HepG2 (cell line): ENCODE measurements at regions not wholly inside any gene's neighbourhood (a gene's known extent, or its start where the extent isn't known, plus 50 kb on each side); places are given as distances from the start of the nearest gene placed in this dataset.
"Not testable (repeated sequence)": the region's sequence is repeated elsewhere in the genome, so short reads cannot be mapped to it uniquely, and the experiment has no call there.

ENCODE experiments used
- ATAC-seq: fragments of 200-7000 bp; cut with Tn5 transposase; 3 replicates; pipeline ENCODE4 v1.9.1; 2020; ENCODE audit warnings: mild to moderate bottlenecking, moderate library complexity
- BruUV-seq: library from RNA; stranded (reverse); fragments of 400-500 nt; replicated peaks from 2 replicates; lab custom pipeline; 2021; lab: Mats Ljungman, UMichigan
- CTCF ChIA-PET: fragments of 300-600 bp; formaldehyde crosslinking; extraction: SDS; loops from one replicate; lab custom pipeline; 2021; ENCODE audit warnings: low total read pairs, inconsistent platforms, low intra/inter-chr PET ratio; lab: Yijun Ruan, JAX
- POLR2A ChIA-PET: fragments of 350-600 bp; sonication (Branson Sonifier 250); formaldehyde crosslinking; loops from one replicate; lab custom pipeline; 2020; ENCODE audit warnings: antibody characterized with exemption, inconsistent platforms; lab: Yijun Ruan, JAX
- DNase-seq: peaks from one replicate; pipeline ENCODE4 v3.0.0-alpha.2; 2015; ENCODE audit warnings: low spot score
- FAIRE-seq: peaks from 3 replicates; lab custom pipeline; 2011; peaks lifted over from hg19 to GRCh38; lab: Jason Lieb, UNC
- H2AFZ ChIP-seq: one replicate; pipeline ENCODE4 v1.6.1; 2011; ENCODE audit warnings: low read length, inconsistent platforms
- H3K27ac ChIP-seq: fragments of 300-600 bp; 3 replicates; pipeline ENCODE4 v1.8.0; 2011; ENCODE audit warnings: mixed run types, mild to moderate bottlenecking, mixed read lengths, low read length, inconsistent platforms; ENCODE audit not compliant: insufficient read depth; ENCODE audit errors: extremely low read length
- H3K27me3 ChIP-seq, 2 experiments: fragments of 200-600 bp in 1 of 2; 2 replicates in 1 of 2; 3 replicates in 1 of 2; pipeline versions ENCODE4 v1.6.0 to v1.8.0; 2011; ENCODE audit warnings: low read length in 2 of 2, mild to moderate bottlenecking in 2 of 2, moderate library complexity in 2 of 2, inconsistent platforms in 1 of 2; ENCODE audit not compliant: insufficient read depth in 2 of 2, control insufficient read depth in 1 of 2
- H3K36me3 ChIP-seq, 2 experiments: fragments of 200-600 bp in 1 of 2; replicated peaks in 1 of 2; 2 replicates in 1 of 2; 3 replicates in 1 of 2; pipeline versions ENCODE4 v1.5.1 to v1.8.0; 2011; ENCODE audit warnings: low read length in 2 of 2, inconsistent platforms in 1 of 2; ENCODE audit not compliant: insufficient read depth in 2 of 2, control insufficient read depth in 1 of 2
- H3K4me1 ChIP-seq: 2 replicates; pipeline ENCODE4 v1.5.1; 2012; ENCODE audit warnings: low read length, inconsistent platforms; ENCODE audit not compliant: insufficient read depth
- H3K4me2 ChIP-seq: 2 replicates; pipeline ENCODE4 v1.6.0; 2011; ENCODE audit warnings: low read depth, low read length, inconsistent platforms
- H3K4me3 ChIP-seq, 3 experiments: fragments of 200-600 bp in 1 of 3; sonication (generic), shearing (Covaris generic) in 1 of 3; replicated peaks in 1 of 3; 2 replicates each; pipeline ENCODE4 v1.5.1; 2011 to 2016; ENCODE audit warnings: low read length in 3 of 3, inconsistent platforms in 2 of 3, low read depth in 2 of 3, mild to moderate bottlenecking in 2 of 3, control low read depth in 1 of 3, mixed read lengths in 1 of 3; ENCODE audit not compliant: insufficient read depth in 1 of 3
- H3K79me2 ChIP-seq: one replicate; pipeline ENCODE4 v1.6.1; 2011; ENCODE audit warnings: low read length, inconsistent platforms; ENCODE audit not compliant: insufficient read depth
- H3K9ac ChIP-seq: 2 replicates; pipeline ENCODE4 v1.6.0; 2011; ENCODE audit warnings: mild to moderate bottlenecking, low read depth, low read length, inconsistent platforms; ENCODE audit not compliant: insufficient read depth
- H3K9me3 ChIP-seq: 2 replicates; pipeline ENCODE4 v1.5.1; 2012; ENCODE audit warnings: mild to moderate bottlenecking, low read length
- H4K20me1 ChIP-seq: 2 replicates; pipeline ENCODE4 v1.6.0; 2011; ENCODE audit warnings: inconsistent platforms, mild to moderate bottlenecking, low read length, moderate library complexity; ENCODE audit not compliant: insufficient read depth
- CHCHD3 ChIP-seq: sonication (generic); formaldehyde crosslinking; IDR thresholded peaks from 2 replicates; pipeline ENCODE4 v1.8.0; 2022; ENCODE audit warnings: mild to moderate bottlenecking, missing genetic modification reagents, moderate library complexity
- CHD2 ChIP-seq: IDR thresholded peaks from 2 replicates; pipeline ENCODE4 v1.6.1; 2011; ENCODE audit warnings: low read depth, low read length, improper control_type of control experiment
- HNRNPUL1 ChIP-seq: fragments of 200-400 bp; formaldehyde crosslinking; IDR thresholded peaks from 2 replicates; pipeline ENCODE4 v1.6.1; 2017; ENCODE audit warnings: low read depth, mild to moderate bottlenecking, low read length, moderate library complexity
- JUN ChIP-seq: sonication (generic); formaldehyde crosslinking; IDR thresholded peaks from 2 replicates; pipeline ENCODE4 v1.4.0; 2020; ENCODE audit warnings: mild to moderate bottlenecking, missing genetic modification reagents
- KLF6 ChIP-seq: IDR thresholded peaks from 2 replicates; pipeline ENCODE4 v1.8.0; 2016; ENCODE audit warnings: missing biosample characterization, missing genetic modification reagents
- ZNF577 ChIP-seq: sonication (generic); formaldehyde crosslinking; IDR thresholded peaks from 2 replicates; pipeline ENCODE4 v1.4.0; 2020; ENCODE audit warnings: mild to moderate bottlenecking, low read depth, missing genetic modification reagents, borderline replicate concordance
- ZNF660 ChIP-seq: sonication (generic); formaldehyde crosslinking; IDR thresholded peaks from 2 replicates; pipeline ENCODE4 v1.5.1; 2020; ENCODE audit warnings: mild to moderate bottlenecking, low read depth, missing genetic modification reagents, borderline replicate concordance
- WGBS: methylation state at CpG from one replicate; pipeline ENCODE4 v1.1.6; 2017; ENCODE audit warnings: low lambda C conversion rate; 5-methylcytosine and 5-hydroxymethylcytosine counted together
- in situ Hi-C: cut with HindIII; loops from 2 replicates; pipeline ENCODE4 v1.10.0; 2017; ENCODE audit warnings: low pct_unique_long_range_greater_than_20kb; ENCODE audit not compliant: extremely low pct_ligation_motif_present
- intact Hi-C: fragments of 100-400 bp; cut with micrococcal nuclease; formaldehyde crosslinking; loops from one replicate; pipeline ENCODE4 v1.10.0; 2022; ENCODE audit not compliant: unreplicated experiment

GRCh38 chr10:55627501-55628051, 733.5 kb downstream of the ZWINT start:
- no TSS peak for BruUV-seq
- POLR2A ChIA-PET = no interaction called here
- in situ Hi-C loops (no loop called here), intact Hi-C loops (no loop called here)
- H3K4me1 ChIP-seq = no peaks in the 10 kb centered on the region
- H3K9me3 ChIP-seq = no peaks in the 10 kb centered on the region
- no peak overlapping the region for H3K27ac ChIP-seq
- no peak for DNase-seq
- no peak for ATAC-seq
- H2AFZ ChIP-seq = no peak overlapping the region
- H3K9ac ChIP-seq = no peak overlapping the region
- no peak for TF ChIP-seq CHD2
- no peak for TF ChIP-seq CHCHD3 (CRISPR knock-in tag)
- no peak for TF ChIP-seq HNRNPUL1
- no peak for TF ChIP-seq KLF6 (CRISPR knock-in tag)
- TF ChIP-seq ZNF577 (CRISPR knock-in tag) = no peak
- no peak for TF ChIP-seq ZNF660
- no peak for TF ChIP-seq JUN (CRISPR knock-in tag)
- no peaks in the 10 kb centered on the region for H3K36me3 ChIP-seq
- no peaks in the 10 kb centered on the region for H4K20me1 ChIP-seq
- no peaks in the 10 kb centered on the region for H3K79me2 ChIP-seq
- H3K4me3 ChIP-seq = no peak overlapping the region
- WGBS = 54% methylated on average over 18 of the region's 26 CpGs
- H3K4me2 ChIP-seq = no peak overlapping the region
- H3K27me3 ChIP-seq = 0 out of 5 replicates have a peak, but pooled peaks cover 0 to 4% of the 10 kb centered on the region in 2 experiments
- no peak for FAIRE-seq
- CTCF ChIA-PET = no interaction called here

- H2AFZ ChIP-seq, ATAC-seq, H3K4me1 ChIP-seq, H3K9me3 ChIP-seq, H3K27ac ChIP-seq, H4K20me1 ChIP-seq, H3K36me3 ChIP-seq, H3K27me3 ChIP-seq, H3K4me3 ChIP-seq, intact Hi-C loops, CTCF ChIA-PET, DNase-seq, BruUV-seq, H3K79me2 ChIP-seq, in situ Hi-C loops, FAIRE-seq, H3K9ac ChIP-seq, POLR2A ChIA-PET: not testable (repeated sequence)
- WGBS = 17% methylated on average over 7 of the region's 29 CpGs
- H3K4me2 ChIP-seq = peak overlapping the region; percentile 3; the same call in 1 of the 2 replicates
Measured at GRCh38 chr10:55601690-55602478, 759.2 kb downstream of the ZWINT start.
